HTR-8/SVneo (cell line): ENCODE measurements at regions not wholly inside any gene's neighbourhood (a gene's known extent, or its start where the extent isn't known, plus 50 kb on each side); places are given as distances from the start of the nearest gene placed in this dataset.
"Not testable (repeated sequence)": the region's sequence is repeated elsewhere in the genome, so short reads cannot be mapped to it uniquely, and the experiment has no call there.

Experiments used
- DNase-seq: peaks from one replicate; pipeline ENCODE4 v3.0.0; 2011; ENCODE audit warnings: low spot score, mixed read lengths; ENCODE audit not compliant: insufficient read length
- FAIRE-seq: peaks from 2 replicates; lab custom pipeline; 2011; peaks lifted over from hg19 to GRCh38; lab: Jason Lieb, UNC

- DNase-seq (no peak), FAIRE-seq (no peak)
Observed at GRCh38 chr6:48584846-48585245, 473.8 kb upstream of the PTCHD4 start.

DNA sequence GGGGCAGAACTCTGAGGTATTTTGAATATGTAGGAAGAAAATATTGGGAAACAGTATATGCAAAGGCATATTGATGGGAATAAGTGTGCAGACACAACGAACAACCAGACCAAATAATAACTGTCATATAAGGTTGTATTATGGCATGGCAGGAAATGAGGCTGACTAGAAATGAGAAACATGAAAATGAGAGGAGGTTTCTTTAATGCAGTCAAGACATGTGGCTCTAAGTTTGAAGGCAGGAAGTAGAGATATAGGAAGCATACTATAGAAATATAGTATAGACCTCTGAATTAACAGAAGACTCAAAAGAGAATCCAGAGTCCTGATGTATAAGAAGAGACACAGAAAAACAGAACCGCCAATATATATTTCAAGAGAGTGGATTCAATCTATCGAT, 459.7 kb upstream of the PTCHD4 start:
- FAIRE-seq, result no peak
- no peak for DNase-seq

DNA sequence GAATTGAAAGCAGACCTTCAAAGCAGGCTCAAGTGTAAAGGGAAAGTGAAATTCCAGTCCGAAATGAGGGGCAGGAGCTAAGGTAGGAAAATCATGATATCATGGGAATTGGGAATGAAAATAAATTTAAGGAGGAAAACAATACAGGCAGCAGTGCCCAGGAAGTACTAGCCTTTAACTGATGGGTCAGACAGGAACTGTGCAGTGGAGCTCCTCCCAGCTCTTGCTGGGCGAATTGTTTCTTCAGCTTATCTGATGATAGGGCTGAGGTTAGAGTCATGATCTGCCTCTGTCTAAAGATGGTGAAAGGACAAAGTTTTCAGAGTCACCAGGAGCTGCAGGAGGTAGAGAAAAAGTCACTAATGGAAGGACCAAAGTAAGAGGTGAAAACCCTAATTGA, 457.9 kb upstream of the PTCHD4 start:
- FAIRE-seq, result no peak

GRCh38 chr6:48567016-48567415, 456.0 kb upstream of the PTCHD4 start:
- no peak for FAIRE-seq
- DNase-seq, result no peak

More for the DNA sequence above, 457.9 kb upstream of the PTCHD4 start:
- no peak for DNase-seq

DNA sequence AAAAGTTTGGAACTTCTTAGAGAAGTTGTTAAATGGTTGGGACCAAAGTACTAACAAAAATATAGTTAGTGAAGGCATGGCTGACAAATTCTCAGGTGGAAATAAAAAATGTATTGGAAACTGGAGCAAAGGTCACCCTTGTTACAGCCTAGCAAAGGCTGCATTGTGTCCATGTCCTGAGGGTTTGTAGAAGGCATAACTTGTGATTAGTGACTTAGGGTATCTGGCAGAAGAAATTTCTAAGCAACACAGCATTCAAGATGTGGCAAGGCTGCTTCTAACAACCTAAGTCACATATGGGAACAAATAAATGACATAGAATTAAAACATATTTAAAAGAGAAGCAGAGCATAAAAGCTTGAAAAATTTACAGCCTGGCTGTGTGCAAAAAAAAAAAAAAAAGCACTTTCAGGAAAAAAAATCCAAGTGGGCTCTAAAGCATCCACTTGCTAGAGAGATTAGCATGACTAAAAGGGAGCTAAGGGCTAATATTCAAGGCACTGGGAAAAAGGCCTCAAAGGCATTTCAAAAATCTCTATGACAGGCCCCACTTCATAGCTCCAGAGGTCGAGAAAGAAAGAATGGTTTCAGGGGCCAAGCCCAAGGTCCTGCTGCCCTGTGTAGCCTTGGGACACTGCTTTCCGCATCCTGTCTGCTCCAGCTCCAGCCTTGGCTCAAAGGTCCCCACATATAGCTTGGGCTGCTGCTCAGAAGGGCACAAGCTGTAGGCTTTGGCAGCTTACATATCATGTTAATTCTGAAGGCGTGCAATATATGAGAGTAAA, 453.2 kb upstream of the PTCHD4 start:
- FAIRE-seq, result no peak
- DNase-seq, result no peak

DNA sequence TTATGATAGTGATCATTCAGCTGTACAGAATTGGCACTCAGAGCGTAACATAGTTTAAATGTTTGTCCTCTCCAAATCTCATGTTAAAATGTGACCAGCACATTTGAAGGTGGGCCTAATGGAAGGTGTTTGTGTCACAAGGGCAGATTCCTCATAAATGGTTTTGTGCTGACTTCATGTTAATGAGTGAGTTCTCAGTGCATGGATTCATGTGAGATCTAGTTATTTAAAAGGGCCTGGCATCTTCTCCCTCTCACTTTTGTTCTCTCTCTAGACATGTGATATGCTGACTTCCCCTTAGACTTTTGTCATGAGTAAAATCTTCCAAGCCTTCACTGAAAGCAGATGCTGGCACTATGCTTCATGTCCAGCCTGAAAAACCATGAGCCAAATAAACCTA, 452.4 kb upstream of the PTCHD4 start:
- FAIRE-seq (no peak), DNase-seq (no peak)

DNA sequence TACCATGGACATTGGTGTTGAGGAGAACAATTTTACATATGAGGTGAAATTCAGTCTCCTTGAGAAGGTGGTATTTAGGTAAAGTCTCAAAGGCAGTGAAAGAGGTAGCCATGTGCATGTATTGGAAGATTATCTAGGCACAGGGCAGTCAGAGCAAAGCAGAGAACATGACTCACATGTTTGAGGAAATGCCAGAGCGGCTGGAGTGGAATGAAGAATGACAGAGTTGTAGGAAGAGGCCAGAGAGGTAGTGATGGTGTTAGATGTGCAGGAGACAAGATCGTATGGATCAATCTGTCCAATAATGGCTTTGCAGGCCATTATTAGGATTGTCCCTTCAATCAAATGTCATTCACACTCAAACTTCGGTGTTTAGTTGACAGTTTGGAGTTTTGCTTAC, 449.4 kb upstream of the PTCHD4 start:
- peak; percentile 94 for FAIRE-seq
- DNase-seq, result peak; percentile 28

DNA sequence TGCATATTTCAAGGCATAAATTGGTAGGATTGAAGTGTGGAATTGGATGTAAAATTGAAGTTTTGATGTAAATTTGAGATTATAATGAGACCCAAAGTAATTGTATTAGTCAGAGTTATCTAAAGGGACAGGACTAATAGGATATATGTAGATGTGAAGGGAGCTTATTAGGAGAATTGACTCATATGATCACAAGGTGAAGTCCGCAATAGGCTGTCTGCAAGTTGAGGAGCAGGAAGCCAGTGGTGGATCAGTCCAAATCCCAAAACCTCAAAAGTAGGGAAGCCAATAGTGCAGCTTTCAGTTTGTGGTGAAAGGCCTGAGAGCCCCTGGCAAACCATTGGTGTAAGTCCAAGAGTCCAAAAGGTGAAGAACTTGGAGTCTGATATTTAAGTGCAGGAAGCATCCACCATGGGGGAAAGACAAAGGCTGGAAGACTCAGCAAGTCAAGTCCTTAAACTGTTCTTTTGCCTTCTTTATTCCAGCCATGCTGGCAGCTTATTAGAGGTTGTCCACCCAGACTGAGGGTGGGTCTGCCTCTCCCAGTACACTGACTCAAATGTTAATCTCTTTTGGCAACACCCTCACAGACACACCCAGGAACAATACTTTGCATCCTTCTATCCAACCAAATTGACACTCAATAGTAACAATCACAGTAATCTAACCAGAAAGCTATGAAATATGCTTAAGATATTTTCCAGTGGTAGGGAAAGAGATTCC, 442.6 kb upstream of the PTCHD4 start:
- FAIRE-seq (no peak), DNase-seq (no peak)

DNA sequence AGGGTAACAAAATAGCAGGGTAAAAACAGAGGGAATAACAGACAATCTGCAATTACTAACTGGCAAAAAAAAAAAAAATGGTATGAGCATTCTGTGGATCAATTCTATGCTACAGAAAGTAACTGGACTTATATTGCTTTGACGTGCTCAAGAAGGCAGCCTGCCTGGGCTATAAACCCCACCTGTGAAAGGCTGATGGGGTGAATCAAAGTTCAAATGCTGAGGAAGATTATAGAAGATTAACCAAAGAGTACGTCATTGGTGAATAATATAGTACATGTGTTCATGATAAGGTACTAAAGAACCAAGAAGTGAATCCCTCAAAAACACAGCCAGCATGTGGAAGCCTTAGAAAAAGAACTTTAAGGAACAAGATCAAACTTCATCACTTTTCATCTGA, 441.9 kb upstream of the PTCHD4 start:
- FAIRE-seq (no peak), DNase-seq (no peak)

GRCh38 chr6:48550603-48551002, 439.6 kb upstream of the PTCHD4 start:
- FAIRE-seq, result no peak
- DNase-seq, result no peak

GRCh38 chr6:48542191-48542590, 431.2 kb upstream of the PTCHD4 start:
- DNase-seq, result no peak
- FAIRE-seq, result no peak

GRCh38 chr6:48541649-48542048, 430.7 kb upstream of the PTCHD4 start:
- no peak for FAIRE-seq

GRCh38 chr6:48535582-48536009, 424.6 kb upstream of the PTCHD4 start:
- FAIRE-seq (no peak), DNase-seq (peak; percentile 5)

More at GRCh38 chr6:48541649-48542048, 430.7 kb upstream of the PTCHD4 start:
- DNase-seq, result no peak

DNA sequence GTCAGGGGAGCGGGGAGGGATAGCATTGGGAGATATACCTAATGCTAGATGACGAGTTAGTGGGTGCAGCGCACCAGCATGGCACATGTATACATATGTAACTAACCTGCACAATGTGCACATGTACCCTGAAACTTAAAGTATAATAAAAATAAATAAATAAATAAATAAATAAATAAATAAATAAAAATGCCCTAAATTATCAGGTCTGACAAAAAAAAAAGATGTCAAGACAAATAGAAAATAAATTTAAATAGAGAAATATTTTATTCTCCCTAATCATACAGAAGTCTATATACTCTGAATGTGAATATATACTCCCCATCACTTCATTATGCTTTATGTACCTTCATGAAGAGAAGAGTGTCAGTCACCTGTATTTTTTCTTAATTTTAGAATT, 420.0 kb upstream of the PTCHD4 start:
- FAIRE-seq, result not testable (repeated sequence)

GRCh38 chr6:48525849-48526248, 414.9 kb upstream of the PTCHD4 start:
- FAIRE-seq, result no peak
- no peak for DNase-seq

More for the DNA sequence above, 420.0 kb upstream of the PTCHD4 start:
- DNase-seq, result not testable (repeated sequence)

DNA sequence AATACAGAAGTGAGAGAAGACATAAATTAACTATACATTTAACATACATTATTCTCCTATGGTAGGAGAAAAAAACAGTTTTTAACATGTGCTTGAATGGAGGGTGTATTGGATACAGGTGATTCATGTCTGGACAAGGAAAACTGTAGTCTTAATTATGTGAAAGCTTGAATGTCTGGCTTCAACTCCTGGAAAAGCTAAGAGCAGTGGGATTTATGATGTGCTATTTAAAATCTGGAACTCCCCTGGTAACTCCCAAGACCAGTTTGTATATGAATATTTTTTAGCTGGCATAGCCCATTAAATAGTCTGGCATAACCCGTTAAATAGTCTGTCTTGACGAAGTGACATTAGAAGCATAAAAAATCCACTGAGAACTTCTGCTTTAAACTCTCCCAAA, 410.0 kb upstream of the PTCHD4 start:
- FAIRE-seq, result no peak
- no peak for DNase-seq

DNA sequence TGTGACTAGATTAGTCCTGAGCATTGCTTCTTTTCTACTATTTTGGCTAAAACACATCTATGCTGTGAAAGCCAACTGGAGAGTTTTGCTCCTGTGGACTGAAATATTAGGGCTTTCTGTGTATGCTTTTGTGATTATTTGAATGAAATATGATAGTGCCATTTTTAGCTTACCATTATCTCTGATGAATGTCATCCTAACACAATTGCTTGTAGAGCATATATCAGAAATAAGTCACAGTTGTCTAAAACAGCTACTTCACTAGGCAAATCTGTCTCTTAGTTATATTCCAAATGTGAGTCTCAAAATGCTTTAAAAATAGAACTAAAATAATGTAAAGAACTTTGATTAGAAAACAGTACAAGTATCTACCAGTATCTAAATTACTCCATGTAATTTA, 401.4 kb upstream of the PTCHD4 start:
- DNase-seq, result no peak
- no peak for FAIRE-seq

DNA sequence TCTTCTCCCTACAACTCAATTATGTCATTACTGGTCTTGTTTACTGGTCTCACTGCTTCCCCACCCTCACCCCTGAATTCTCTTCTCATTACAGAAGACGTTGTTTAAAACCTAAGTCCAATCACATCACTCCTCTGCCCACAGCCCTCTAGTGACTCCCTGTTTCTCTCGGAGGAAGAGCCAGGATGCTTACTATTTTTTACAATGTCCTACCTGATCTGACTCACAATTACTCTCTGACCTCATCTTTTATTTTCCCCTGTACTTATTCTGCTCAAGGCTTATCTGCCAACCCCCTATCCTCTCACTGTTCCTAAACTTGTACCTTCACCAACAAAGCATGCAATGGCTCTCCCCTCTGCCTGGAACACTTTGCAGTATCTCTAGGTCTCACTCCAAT, 400.4 kb upstream of the PTCHD4 start:
- DNase-seq, result no peak
- no peak for FAIRE-seq

DNA sequence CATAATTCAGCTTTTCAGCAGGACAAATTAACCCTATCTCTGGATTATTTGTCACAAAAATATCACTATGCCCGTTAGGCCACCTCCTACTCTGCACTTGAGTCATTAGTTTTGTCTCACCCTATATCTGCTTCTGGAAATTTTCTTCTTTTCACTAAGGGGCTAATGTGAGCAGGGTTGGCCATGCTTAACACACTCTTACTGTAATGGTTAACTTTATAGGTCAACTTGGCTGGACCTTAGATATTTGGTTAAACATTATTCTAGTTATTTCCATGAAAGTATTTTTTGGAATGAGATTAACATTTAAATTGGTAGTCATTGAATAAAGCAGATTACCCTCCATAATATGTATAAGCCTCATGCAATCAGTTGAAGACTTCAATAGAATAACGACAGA, 394.6 kb upstream of the PTCHD4 start:
- DNase-seq (no peak), FAIRE-seq (peak; percentile 36)

GRCh38 chr6:48493432-48493831, 382.4 kb upstream of the PTCHD4 start:
- FAIRE-seq, DNase-seq: not testable (repeated sequence)

- no peak for FAIRE-seq
Observed at GRCh38 chr6:48490658-48491057, 379.7 kb upstream of the PTCHD4 start.

More at GRCh38 chr6:48490658-48491057, 379.7 kb upstream of the PTCHD4 start:
- no peak for DNase-seq
